Ascending aorta (tissue), 2 donors: ENCODE measurements at regions not wholly inside any gene's neighbourhood (a gene's known extent, or its start where the extent isn't known, plus 50 kb on each side); places are given as distances from the start of the nearest gene placed in this dataset.
"Not testable (repeated sequence)": the region's sequence is repeated elsewhere in the genome, so short reads cannot be mapped to it uniquely, and the experiment has no call there.

Experiments used
- DNase-seq, 2 donors: peaks; one replicate each; pipeline ENCODE4 v3.0.0-alpha.2; 2019; ENCODE audit warnings: low spot score in 2 of 2
- H3K27ac ChIP-seq, 2 donors: fragments of 200-600 bp; sonication (generic); one replicate each; pipeline ENCODE4 v1.5.1; 2016 to 2017; ENCODE audit warnings: mild to moderate bottlenecking in 1 of 2
- H3K27me3 ChIP-seq: fragments of 200-600 bp; sonication (generic); one replicate; pipeline ENCODE4 v1.5.1; 2017
- H3K36me3 ChIP-seq, 2 donors: fragments of 200-600 bp; sonication (generic); one replicate each; pipeline ENCODE4 v1.5.1; 2016
- H3K4me1 ChIP-seq, 2 donors: fragments of 200-600 bp; sonication (generic); one replicate each; pipeline ENCODE4 v1.5.1; 2016 to 2017; ENCODE audit warnings: mild to moderate bottlenecking in 1 of 2
- H3K4me3 ChIP-seq, 2 donors: fragments of 200-600 bp; sonication (generic); one replicate each; pipeline ENCODE4 v1.5.1; 2016 to 2017; ENCODE audit warnings: mild to moderate bottlenecking in 1 of 2
- H3K9me3 ChIP-seq, 2 donors: fragments of 200-600 bp; sonication (generic); one replicate each; pipeline ENCODE4 v1.5.1; 2016
- intact Hi-C: fragments of 100-400 bp; cut with DNase I; formaldehyde crosslinking; loops from one replicate; pipeline ENCODE4 v1.15.1; 2023
- TF ChIP-seq, protein P1 (sequence below), 3 experiments: fragments of 200-600 bp in 2 of 3; fragments of 450-650 bp in 1 of 3; sonication (generic) in 2 of 3; IDR thresholded peaks; one replicate each; pipeline ENCODE4 v1.5.1; 2016 to 2019; ENCODE audit warnings: antibody characterized with exemption in 3 of 3, mild to moderate bottlenecking in 1 of 3, moderate library complexity in 1 of 3

DNA sequence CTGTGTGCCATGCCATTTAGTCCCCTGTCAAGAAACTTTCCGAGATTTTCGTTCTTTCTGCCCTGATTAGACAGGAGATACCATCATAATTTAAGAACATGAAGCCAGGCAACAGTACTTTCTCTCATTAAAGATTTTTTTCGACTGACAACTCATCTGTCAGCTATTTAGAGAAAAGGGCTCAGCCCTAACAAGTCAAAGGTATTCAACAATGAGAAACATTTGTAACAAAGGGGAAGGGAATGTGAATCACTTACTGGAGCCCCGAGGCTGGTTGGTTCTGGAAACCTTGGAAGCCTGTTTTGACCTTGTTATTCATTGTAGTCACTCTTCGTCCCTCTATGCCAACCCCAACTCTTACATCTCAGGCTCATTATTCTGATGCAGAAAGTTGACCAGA, 199.4 kb downstream of the SPP2 start:
- intact Hi-C loops: no loop called here
- Histone ChIP-seq H3K4me1 (no peaks in the 10 kb centered on the region), H3K9me3 (no peaks in the 10 kb centered on the region), H3K4me3 (no peak overlapping the region), H3K27me3 (no peaks in the 10 kb centered on the region), H3K36me3 (no peaks in the 10 kb centered on the region), H3K27ac (no peak overlapping the region)
- no peak for DNase-seq
- TF ChIP-seq, protein P1, sequence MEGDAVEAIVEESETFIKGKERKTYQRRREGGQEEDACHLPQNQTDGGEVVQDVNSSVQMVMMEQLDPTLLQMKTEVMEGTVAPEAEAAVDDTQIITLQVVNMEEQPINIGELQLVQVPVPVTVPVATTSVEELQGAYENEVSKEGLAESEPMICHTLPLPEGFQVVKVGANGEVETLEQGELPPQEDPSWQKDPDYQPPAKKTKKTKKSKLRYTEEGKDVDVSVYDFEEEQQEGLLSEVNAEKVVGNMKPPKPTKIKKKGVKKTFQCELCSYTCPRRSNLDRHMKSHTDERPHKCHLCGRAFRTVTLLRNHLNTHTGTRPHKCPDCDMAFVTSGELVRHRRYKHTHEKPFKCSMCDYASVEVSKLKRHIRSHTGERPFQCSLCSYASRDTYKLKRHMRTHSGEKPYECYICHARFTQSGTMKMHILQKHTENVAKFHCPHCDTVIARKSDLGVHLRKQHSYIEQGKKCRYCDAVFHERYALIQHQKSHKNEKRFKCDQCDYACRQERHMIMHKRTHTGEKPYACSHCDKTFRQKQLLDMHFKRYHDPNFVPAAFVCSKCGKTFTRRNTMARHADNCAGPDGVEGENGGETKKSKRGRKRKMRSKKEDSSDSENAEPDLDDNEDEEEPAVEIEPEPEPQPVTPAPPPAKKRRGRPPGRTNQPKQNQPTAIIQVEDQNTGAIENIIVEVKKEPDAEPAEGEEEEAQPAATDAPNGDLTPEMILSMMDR (IDR thresholded peaks at IDR 0.05): no peak

- Histone ChIP-seq H3K4me1 (no peaks in the 10 kb centered on the region), H3K36me3 (no peaks in the 10 kb centered on the region), H3K27ac (no peak overlapping the region), H3K4me3 (no peak overlapping the region), H3K9me3 (no peaks in the 10 kb centered on the region), H3K27me3 (no peaks in the 10 kb centered on the region)
- intact Hi-C loops: no loop called here
- TF ChIP-seq, protein P1 (IDR thresholded peaks at IDR 0.05): no peak
- no peak for DNase-seq
These were observed 198.7 kb downstream of the SPP2 start for GRCh38 chr2:234249034-234249735.

DNA sequence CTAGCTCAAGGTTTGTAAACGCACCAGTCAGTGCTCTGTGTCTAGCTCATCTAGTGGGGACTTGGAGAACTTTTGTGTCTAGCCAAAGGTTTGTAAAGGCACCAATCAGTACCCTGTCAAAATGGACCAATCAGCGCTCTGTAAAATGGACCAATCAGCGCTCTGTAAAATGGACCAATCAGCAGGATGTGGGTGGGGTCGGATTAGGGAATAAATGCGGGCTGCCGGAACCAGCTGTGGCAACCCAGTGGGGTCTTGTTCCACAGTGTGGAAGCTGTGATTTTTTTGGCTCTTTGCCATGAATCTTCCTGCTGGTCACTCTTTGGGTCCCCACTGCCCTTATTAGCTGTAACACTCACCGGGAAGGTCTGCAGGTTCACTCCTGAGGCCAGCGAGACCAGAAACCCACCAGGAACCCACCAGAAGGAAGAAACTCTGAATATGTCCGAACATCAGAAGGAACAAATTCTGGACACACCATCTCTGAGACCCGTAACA, 197.8 kb downstream of the SPP2 start:
- H3K9me3 ChIP-seq, H3K4me3 ChIP-seq, H3K27me3 ChIP-seq, H3K36me3 ChIP-seq, intact Hi-C loops, H3K4me1 ChIP-seq, DNase-seq, H3K27ac ChIP-seq: not testable (repeated sequence)

GRCh38 chr2:234247453-234248180, 197.1 kb downstream of the SPP2 start:
- H3K27me3 ChIP-seq: no peaks in the 10 kb centered on the region
- TF ChIP-seq, protein P1 (IDR thresholded peaks at IDR 0.05): no peak
- H3K27ac ChIP-seq: no peak overlapping the region
- H3K36me3 ChIP-seq: no peaks in the 10 kb centered on the region
- H3K4me1 ChIP-seq: no peaks in the 10 kb centered on the region
- intact Hi-C loops: no loop called here
- H3K9me3 ChIP-seq: no peaks in the 10 kb centered on the region
- H3K4me3 ChIP-seq: no peak overlapping the region
- no peak for DNase-seq

- H3K4me3 ChIP-seq: no peak overlapping the region
- H3K27me3 ChIP-seq: no peaks in the 10 kb centered on the region
- no peaks in the 10 kb centered on the region for H3K4me1 ChIP-seq
- DNase-seq: no peak
- H3K27ac ChIP-seq: no peak overlapping the region
- intact Hi-C loops: no loop called here
- H3K36me3 ChIP-seq: no peaks in the 10 kb centered on the region
- no peaks in the 10 kb centered on the region for H3K9me3 ChIP-seq
- TF ChIP-seq, protein P1 (IDR thresholded peaks at IDR 0.05): no peak
These were observed 195.4 kb downstream of the SPP2 start for GRCh38 chr2:234245945-234246344.

DNA sequence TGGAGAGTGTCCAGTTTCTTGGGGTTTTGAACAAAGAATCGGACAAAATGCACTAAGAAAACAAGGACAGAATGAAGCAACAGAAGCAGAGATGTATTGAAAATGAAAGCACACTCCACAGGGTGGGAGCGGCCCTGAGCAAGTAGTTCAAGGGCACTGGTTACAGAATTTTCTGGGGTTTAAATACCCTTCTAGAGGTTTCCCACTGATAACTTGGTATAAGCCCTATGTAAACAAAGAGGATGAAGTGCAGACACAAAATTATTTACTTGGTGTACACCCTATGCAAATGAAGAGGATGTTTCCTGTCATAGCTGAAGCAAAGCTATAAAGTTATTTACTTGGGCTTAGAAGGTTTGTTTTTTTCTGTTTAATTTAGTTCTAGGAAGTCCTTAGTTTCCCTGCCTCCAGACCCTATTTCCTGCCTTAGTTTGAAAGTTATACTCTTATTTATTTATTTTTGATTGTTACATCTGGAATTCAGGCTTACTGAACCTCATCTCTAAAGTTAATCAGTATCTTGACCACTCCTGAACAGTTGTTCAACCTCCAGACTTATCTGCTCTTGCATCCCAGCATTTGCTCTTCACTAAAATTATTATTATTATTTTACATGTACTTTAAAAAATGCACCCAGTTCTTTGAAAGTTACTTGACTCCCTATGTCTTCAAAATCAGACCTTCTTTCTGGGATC, 193.5 kb downstream of the SPP2 start:
- TF ChIP-seq, protein P1 (IDR thresholded peaks at IDR 0.05): no peak
- intact Hi-C loops: no loop called here
- Histone ChIP-seq H3K27ac (no peak overlapping the region), H3K36me3 (no peaks in the 10 kb centered on the region), H3K27me3 (no peaks in the 10 kb centered on the region), H3K4me3 (no peak overlapping the region), H3K4me1 (no peaks in the 10 kb centered on the region), H3K9me3 (no peaks in the 10 kb centered on the region)
- no peak for DNase-seq
